HepG2 (cell line): ENCODE measurements at regions not wholly inside any gene's neighbourhood (a gene's known extent, or its start where the extent isn't known, plus 50 kb on each side); places are given as distances from the start of the nearest gene placed in this dataset.

Source experiments
- ATAC-seq: fragments of 200-7000 bp; cut with Tn5 transposase; 3 replicates; pipeline ENCODE4 v1.9.1; 2020; ENCODE audit warnings: mild to moderate bottlenecking, moderate library complexity
- BruUV-seq: library from RNA; stranded (reverse); fragments of 400-500 nt; replicated peaks from 2 replicates; lab custom pipeline; 2021; lab: Mats Ljungman, UMichigan
- CTCF ChIA-PET: fragments of 300-600 bp; formaldehyde crosslinking; extraction: SDS; loops from one replicate; lab custom pipeline; 2021; ENCODE audit warnings: low total read pairs, inconsistent platforms, low intra/inter-chr PET ratio; lab: Yijun Ruan, JAX
- POLR2A ChIA-PET: fragments of 350-600 bp; sonication (Branson Sonifier 250); formaldehyde crosslinking; loops from one replicate; lab custom pipeline; 2020; ENCODE audit warnings: antibody characterized with exemption, inconsistent platforms; lab: Yijun Ruan, JAX
- DNase-seq: peaks from one replicate; pipeline ENCODE4 v3.0.0-alpha.2; 2015; ENCODE audit warnings: low spot score
- FAIRE-seq: peaks from 3 replicates; lab custom pipeline; 2011; peaks lifted over from hg19 to GRCh38; lab: Jason Lieb, UNC
- H2AFZ ChIP-seq: one replicate; pipeline ENCODE4 v1.6.1; 2011; ENCODE audit warnings: low read length, inconsistent platforms
- H3K27ac ChIP-seq: fragments of 300-600 bp; 3 replicates; pipeline ENCODE4 v1.8.0; 2011; ENCODE audit warnings: mixed run types, mild to moderate bottlenecking, mixed read lengths, low read length, inconsistent platforms; ENCODE audit not compliant: insufficient read depth; ENCODE audit errors: extremely low read length
- H3K27me3 ChIP-seq, 2 experiments: fragments of 200-600 bp in 1 of 2; 2 replicates in 1 of 2; 3 replicates in 1 of 2; pipeline versions ENCODE4 v1.6.0 to v1.8.0; 2011; ENCODE audit warnings: low read length in 2 of 2, mild to moderate bottlenecking in 2 of 2, moderate library complexity in 2 of 2, inconsistent platforms in 1 of 2; ENCODE audit not compliant: insufficient read depth in 2 of 2, control insufficient read depth in 1 of 2
- H3K36me3 ChIP-seq, 2 experiments: fragments of 200-600 bp in 1 of 2; replicated peaks in 1 of 2; 2 replicates in 1 of 2; 3 replicates in 1 of 2; pipeline versions ENCODE4 v1.5.1 to v1.8.0; 2011; ENCODE audit warnings: low read length in 2 of 2, inconsistent platforms in 1 of 2; ENCODE audit not compliant: insufficient read depth in 2 of 2, control insufficient read depth in 1 of 2
- H3K4me1 ChIP-seq: 2 replicates; pipeline ENCODE4 v1.5.1; 2012; ENCODE audit warnings: low read length, inconsistent platforms; ENCODE audit not compliant: insufficient read depth
- H3K4me2 ChIP-seq: 2 replicates; pipeline ENCODE4 v1.6.0; 2011; ENCODE audit warnings: low read depth, low read length, inconsistent platforms
- H3K4me3 ChIP-seq, 3 experiments: fragments of 200-600 bp in 1 of 3; sonication (generic), shearing (Covaris generic) in 1 of 3; replicated peaks in 1 of 3; 2 replicates each; pipeline ENCODE4 v1.5.1; 2011 to 2016; ENCODE audit warnings: low read length in 3 of 3, inconsistent platforms in 2 of 3, low read depth in 2 of 3, mild to moderate bottlenecking in 2 of 3, control low read depth in 1 of 3, mixed read lengths in 1 of 3; ENCODE audit not compliant: insufficient read depth in 1 of 3
- H3K79me2 ChIP-seq: one replicate; pipeline ENCODE4 v1.6.1; 2011; ENCODE audit warnings: low read length, inconsistent platforms; ENCODE audit not compliant: insufficient read depth
- H3K9ac ChIP-seq: 2 replicates; pipeline ENCODE4 v1.6.0; 2011; ENCODE audit warnings: mild to moderate bottlenecking, low read depth, low read length, inconsistent platforms; ENCODE audit not compliant: insufficient read depth
- H3K9me3 ChIP-seq: 2 replicates; pipeline ENCODE4 v1.5.1; 2012; ENCODE audit warnings: mild to moderate bottlenecking, low read length
- H4K20me1 ChIP-seq: 2 replicates; pipeline ENCODE4 v1.6.0; 2011; ENCODE audit warnings: inconsistent platforms, mild to moderate bottlenecking, low read length, moderate library complexity; ENCODE audit not compliant: insufficient read depth
- AKAP8 ChIP-seq: sonication (generic); formaldehyde crosslinking; IDR thresholded peaks from 2 replicates; pipeline ENCODE4 v1.5.1; 2020; ENCODE audit warnings: mild to moderate bottlenecking, missing genetic modification reagents
- BRCA1 ChIP-seq: sonication (generic); formaldehyde crosslinking; IDR thresholded peaks from 2 replicates; pipeline ENCODE4 v1.4.0; 2020; ENCODE audit warnings: missing genetic modification reagents
- CC2D1A ChIP-seq: sonication (generic); formaldehyde crosslinking; IDR thresholded peaks from 2 replicates; pipeline ENCODE4 v1.8.1; 2023; ENCODE audit warnings: mild to moderate bottlenecking, missing genetic modification reagents
- FOXO1 ChIP-seq: sonication (generic); formaldehyde crosslinking; IDR thresholded peaks from 2 replicates; pipeline ENCODE4 v1.4.0; 2020; ENCODE audit warnings: missing genetic modification reagents
- KLF13 ChIP-seq: sonication (generic); formaldehyde crosslinking; IDR thresholded peaks from 2 replicates; pipeline ENCODE4 v1.4.0; 2020; ENCODE audit warnings: mild to moderate bottlenecking, missing genetic modification reagents
- RBFOX2 ChIP-seq: fragments of 200-400 bp; formaldehyde crosslinking; IDR thresholded peaks from 2 replicates; pipeline ENCODE4 v1.6.1; 2017; ENCODE audit warnings: low read depth, mild to moderate bottlenecking, low read length
- RFXAP ChIP-seq: sonication (generic); formaldehyde crosslinking; IDR thresholded peaks from 2 replicates; pipeline ENCODE4 v1.4.0; 2020; ENCODE audit warnings: missing genetic modification reagents, borderline replicate concordance
- SMAD1 ChIP-seq: sonication (generic); formaldehyde crosslinking; IDR thresholded peaks from 2 replicates; pipeline ENCODE4 v1.4.0; 2020; ENCODE audit warnings: missing genetic modification reagents, low read depth, mild to moderate bottlenecking, borderline replicate concordance
- SMYD3 ChIP-seq: sonication (generic); formaldehyde crosslinking; IDR thresholded peaks from 2 replicates; pipeline ENCODE4 v1.8.1; 2023; ENCODE audit warnings: mild to moderate bottlenecking, missing genetic modification reagents
- ZNF205 ChIP-seq: IDR thresholded peaks from 2 replicates; pipeline ENCODE4 v1.6.1; 2018; ENCODE audit warnings: missing biosample characterization, missing genetic modification reagents
- ZNF883 ChIP-seq: sonication (generic); formaldehyde crosslinking; IDR thresholded peaks from 2 replicates; pipeline ENCODE4 v1.5.1; 2020; ENCODE audit warnings: mild to moderate bottlenecking, missing genetic modification reagents; ENCODE audit errors: not compliant biosample characterization
- ZSCAN20 ChIP-seq: sonication (generic); formaldehyde crosslinking; IDR thresholded peaks from 2 replicates; pipeline ENCODE4 v1.4.0; 2020; ENCODE audit warnings: missing genetic modification reagents, mild to moderate bottlenecking, borderline replicate concordance
- in situ Hi-C: cut with HindIII; loops from 2 replicates; pipeline ENCODE4 v1.10.0; 2017; ENCODE audit warnings: low pct_unique_long_range_greater_than_20kb; ENCODE audit not compliant: extremely low pct_ligation_motif_present
- intact Hi-C: fragments of 100-400 bp; cut with micrococcal nuclease; formaldehyde crosslinking; loops from one replicate; pipeline ENCODE4 v1.10.0; 2022; ENCODE audit not compliant: unreplicated experiment
- TF ChIP-seq, protein P1 (sequence below): sonication (generic); formaldehyde crosslinking; IDR thresholded peaks from 2 replicates; pipeline ENCODE4 v1.4.0; 2020; ENCODE audit warnings: mild to moderate bottlenecking, missing genetic modification reagents
- TF ChIP-seq, protein P2 (sequence below): sonication (generic); formaldehyde crosslinking; IDR thresholded peaks from 2 replicates; pipeline ENCODE4 v1.5.0; 2020; ENCODE audit warnings: missing genetic modification reagents

DNA sequence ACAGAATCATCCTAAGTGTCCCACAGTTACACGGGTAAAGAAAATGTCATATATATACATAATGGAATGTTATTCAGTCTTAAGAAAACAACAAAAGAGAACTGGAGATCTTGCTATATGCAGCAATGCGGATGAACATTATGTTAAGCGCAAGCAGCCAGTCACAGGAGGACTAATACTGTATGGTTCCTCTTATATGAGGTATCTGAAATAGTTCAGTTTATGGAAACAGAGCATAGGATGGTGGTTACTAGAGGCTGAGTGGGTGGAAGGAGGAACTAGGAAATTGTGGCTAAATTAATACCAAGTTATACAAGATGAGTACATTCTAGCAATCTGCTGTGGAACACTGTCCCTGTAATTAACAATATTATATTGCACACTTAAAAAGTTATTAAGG lies 834.3 kb downstream of the KCNT2 start (continued):
- no peak for TF ChIP-seq ZNF205 (CRISPR knock-in tag)
- TF ChIP-seq AKAP8 (CRISPR knock-in tag): no peak
- no peak for TF ChIP-seq KLF13 (CRISPR knock-in tag)
- no peak for TF ChIP-seq SMYD3 (CRISPR knock-in tag)
- TF ChIP-seq BRCA1 (CRISPR knock-in tag): no peak
- TF ChIP-seq, protein P1, sequence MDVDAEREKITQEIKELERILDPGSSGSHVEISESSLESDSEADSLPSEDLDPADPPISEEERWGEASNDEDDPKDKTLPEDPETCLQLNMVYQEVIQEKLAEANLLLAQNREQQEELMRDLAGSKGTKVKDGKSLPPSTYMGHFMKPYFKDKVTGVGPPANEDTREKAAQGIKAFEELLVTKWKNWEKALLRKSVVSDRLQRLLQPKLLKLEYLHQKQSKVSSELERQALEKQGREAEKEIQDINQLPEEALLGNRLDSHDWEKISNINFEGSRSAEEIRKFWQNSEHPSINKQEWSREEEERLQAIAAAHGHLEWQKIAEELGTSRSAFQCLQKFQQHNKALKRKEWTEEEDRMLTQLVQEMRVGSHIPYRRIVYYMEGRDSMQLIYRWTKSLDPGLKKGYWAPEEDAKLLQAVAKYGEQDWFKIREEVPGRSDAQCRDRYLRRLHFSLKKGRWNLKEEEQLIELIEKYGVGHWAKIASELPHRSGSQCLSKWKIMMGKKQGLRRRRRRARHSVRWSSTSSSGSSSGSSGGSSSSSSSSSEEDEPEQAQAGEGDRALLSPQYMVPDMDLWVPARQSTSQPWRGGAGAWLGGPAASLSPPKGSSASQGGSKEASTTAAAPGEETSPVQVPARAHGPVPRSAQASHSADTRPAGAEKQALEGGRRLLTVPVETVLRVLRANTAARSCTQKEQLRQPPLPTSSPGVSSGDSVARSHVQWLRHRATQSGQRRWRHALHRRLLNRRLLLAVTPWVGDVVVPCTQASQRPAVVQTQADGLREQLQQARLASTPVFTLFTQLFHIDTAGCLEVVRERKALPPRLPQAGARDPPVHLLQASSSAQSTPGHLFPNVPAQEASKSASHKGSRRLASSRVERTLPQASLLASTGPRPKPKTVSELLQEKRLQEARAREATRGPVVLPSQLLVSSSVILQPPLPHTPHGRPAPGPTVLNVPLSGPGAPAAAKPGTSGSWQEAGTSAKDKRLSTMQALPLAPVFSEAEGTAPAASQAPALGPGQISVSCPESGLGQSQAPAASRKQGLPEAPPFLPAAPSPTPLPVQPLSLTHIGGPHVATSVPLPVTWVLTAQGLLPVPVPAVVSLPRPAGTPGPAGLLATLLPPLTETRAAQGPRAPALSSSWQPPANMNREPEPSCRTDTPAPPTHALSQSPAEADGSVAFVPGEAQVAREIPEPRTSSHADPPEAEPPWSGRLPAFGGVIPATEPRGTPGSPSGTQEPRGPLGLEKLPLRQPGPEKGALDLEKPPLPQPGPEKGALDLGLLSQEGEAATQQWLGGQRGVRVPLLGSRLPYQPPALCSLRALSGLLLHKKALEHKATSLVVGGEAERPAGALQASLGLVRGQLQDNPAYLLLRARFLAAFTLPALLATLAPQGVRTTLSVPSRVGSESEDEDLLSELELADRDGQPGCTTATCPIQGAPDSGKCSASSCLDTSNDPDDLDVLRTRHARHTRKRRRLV (CRISPR knock-in tag): no peak
- no peak for TF ChIP-seq ZSCAN20
- no peak for TF ChIP-seq SMAD1

DNA sequence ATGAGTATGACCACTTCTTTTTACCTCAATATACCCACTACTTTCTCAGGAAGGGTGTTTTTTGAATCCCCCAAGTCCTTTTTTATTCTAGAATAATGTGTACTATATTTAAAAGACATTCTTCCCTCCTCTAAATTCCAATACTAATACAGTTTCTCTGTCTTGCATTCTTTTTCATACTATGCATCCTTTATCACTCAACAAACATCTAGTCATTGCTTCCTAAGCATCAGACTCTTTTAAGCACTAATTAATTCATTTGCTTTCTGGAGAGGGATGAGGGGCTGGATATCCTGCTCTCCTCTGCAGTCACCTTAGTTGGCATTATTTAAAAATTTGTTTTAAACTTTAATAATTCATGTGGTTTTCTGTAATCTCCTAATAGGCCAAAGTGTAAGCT lies 838.8 kb downstream of the KCNT2 start:
- no peaks in the 10 kb centered on the region for H3K9me3 ChIP-seq
- CTCF ChIA-PET: no interaction called here
- H3K79me2 ChIP-seq: no peaks in the 10 kb centered on the region
- no peak for FAIRE-seq
- no peaks in the 10 kb centered on the region for H3K4me1 ChIP-seq
- ATAC-seq: no peak
- no peak overlapping the region for H3K27ac ChIP-seq
- no TSS peak for BruUV-seq
- in situ Hi-C loops (no loop called here), intact Hi-C loops (no loop called here)
- no peak overlapping the region for H3K4me3 ChIP-seq
- H4K20me1 ChIP-seq: no peaks in the 10 kb centered on the region
- no peak for DNase-seq
- H3K4me2 ChIP-seq: no peak overlapping the region
- H2AFZ ChIP-seq: no peak overlapping the region
- POLR2A ChIA-PET: no interaction called here
- H3K9ac ChIP-seq: no peak overlapping the region
- TF ChIP-seq, protein P2, sequence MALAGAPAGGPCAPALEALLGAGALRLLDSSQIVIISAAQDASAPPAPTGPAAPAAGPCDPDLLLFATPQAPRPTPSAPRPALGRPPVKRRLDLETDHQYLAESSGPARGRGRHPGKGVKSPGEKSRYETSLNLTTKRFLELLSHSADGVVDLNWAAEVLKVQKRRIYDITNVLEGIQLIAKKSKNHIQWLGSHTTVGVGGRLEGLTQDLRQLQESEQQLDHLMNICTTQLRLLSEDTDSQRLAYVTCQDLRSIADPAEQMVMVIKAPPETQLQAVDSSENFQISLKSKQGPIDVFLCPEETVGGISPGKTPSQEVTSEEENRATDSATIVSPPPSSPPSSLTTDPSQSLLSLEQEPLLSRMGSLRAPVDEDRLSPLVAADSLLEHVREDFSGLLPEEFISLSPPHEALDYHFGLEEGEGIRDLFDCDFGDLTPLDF (CRISPR knock-in tag): no peak
- TF ChIP-seq CC2D1A (CRISPR knock-in tag): no peak
- TF ChIP-seq FOXO1 (CRISPR knock-in tag): no peak
- no peak for TF ChIP-seq RFXAP (CRISPR knock-in tag)
- TF ChIP-seq ZNF883 (CRISPR knock-in tag): no peak
- no peak for TF ChIP-seq RBFOX2
- H3K36me3 ChIP-seq: no peaks in the 10 kb centered on the region
- no peaks in the 10 kb centered on the region for H3K27me3 ChIP-seq
